ENCODE measurements at regions not wholly inside any gene's neighbourhood (a gene's known extent, or its start where the extent isn't known, plus 50 kb on each side); places are given as distances from the start of the nearest gene placed in this dataset.

DNA sequence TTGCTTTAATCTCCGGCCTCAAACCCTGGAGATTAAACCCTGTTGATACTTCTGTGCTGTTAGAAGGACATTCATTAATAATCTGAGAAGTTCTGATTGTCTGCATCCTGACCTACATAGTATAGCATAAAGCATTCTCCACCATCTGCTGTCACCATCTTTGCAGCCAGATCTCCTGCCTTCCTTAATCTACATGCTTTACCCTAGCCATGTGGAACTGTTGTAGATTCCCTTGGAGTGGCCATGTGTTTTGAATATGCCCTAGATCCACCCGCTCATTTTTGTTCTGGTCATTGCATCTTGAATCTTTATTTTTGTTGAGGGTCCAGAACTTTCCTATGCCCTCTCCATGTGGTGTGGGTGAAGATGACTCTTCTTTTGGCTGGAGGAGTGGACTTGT lies 110.3 kb downstream of the OXSM start:
- H2BK12ac ChIP-seq (ENCODE audit: low read depth, low read length) = no peak overlapping the region
- no peak overlapping the region for H4K5ac ChIP-seq (ENCODE audit: insufficient read length, low read depth, low read length)
- no peaks in the 10 kb centered on the region for H3K36me3 ChIP-seq (ENCODE audit: control insufficient read depth in 2 of 4, insufficient read depth in 4 of 4, low read length in 3 of 4)
- H2BK15ac ChIP-seq (ENCODE audit: low read length) = no peak overlapping the region
- ChIA-PET POLR2A (ENCODE audit: partially characterized antibody) (no interaction called here), CTCF (ENCODE audit: partially characterized antibody) (interaction anchor here (0.8 to 2.6 kb wide), 4 partner anchors 10 to 252 kb away, joined by 4 to 13 read pairs (median 9); no protein-coding TSS in a partner anchor)
- DNase-seq (ENCODE audit: low read depth in 1 of 2, low spot score in 2 of 2) (no peak), FAIRE-seq (no peak)
- no peaks in the 10 kb centered on the region for H3K79me2 ChIP-seq (ENCODE audit: control insufficient read depth in 1 of 2, insufficient read depth in 2 of 2, low read length in 2 of 2)
- no peak overlapping the region for H4K91ac ChIP-seq (replicated peaks; ENCODE audit: insufficient read length, low read length)
- H3K23me2 ChIP-seq (ENCODE audit: low read depth, low read length) = no peaks in the 10 kb centered on the region; the same call in 1 of the 2 replicates
- no peak overlapping the region for H3K23ac ChIP-seq (ENCODE audit: insufficient read length)
- no peak overlapping the region for H3K18ac ChIP-seq (ENCODE audit: extremely low read depth, low read length)
- no peak overlapping the region for H3K56ac ChIP-seq (replicated peaks; ENCODE audit: insufficient read length, low read depth, low read length)
- H4K20me1 ChIP-seq (replicated peaks in 1 of 2; ENCODE audit: control insufficient read depth in 1 of 2, insufficient read depth in 2 of 2, low read length in 2 of 2) = no peaks in the 10 kb centered on the region
- no peak overlapping the region for H2BK20ac ChIP-seq (ENCODE audit: low read length)
- no peak overlapping the region for H3K27ac ChIP-seq (ENCODE audit: low read depth, low read length)
- no peak overlapping the region for H2AFZ ChIP-seq (ENCODE audit: low read length)
- no peaks in the 10 kb centered on the region for H3K27me3 ChIP-seq (replicated peaks in 1 of 4; ENCODE audit: control insufficient read depth in 3 of 4, extremely low read depth in 1 of 4, insufficient read depth in 3 of 4, low read length in 3 of 4)
- no peaks in the 10 kb centered on the region for H3K79me1 ChIP-seq (ENCODE audit: low read depth, low read length)
- no peak overlapping the region for H3K4me2 ChIP-seq (ENCODE audit: insufficient read depth in 1 of 2, low read depth in 2 of 2, low read length in 2 of 2)
- no peaks in the 10 kb centered on the region for H3K9me3 ChIP-seq (ENCODE audit: insufficient read depth in 2 of 2, low read depth in 1 of 2, low read length in 1 of 2)
- H3K14ac ChIP-seq (ENCODE audit: insufficient read length) = no peak overlapping the region
- no peak overlapping the region for H2BK120ac ChIP-seq (replicated peaks; ENCODE audit: low read depth, low read length)
- H4K8ac ChIP-seq (ENCODE audit: extremely low read depth, insufficient read depth, low read length) = no peak overlapping the region
- no peak overlapping the region for H2AK5ac ChIP-seq (ENCODE audit: low read depth, low read length)
- peaks cover 0 to 9% (median 0%) of the 10 kb centered on the region in 4 experiments; a peak in 1 of 7 replicates for H3K4me1 ChIP-seq (replicated peaks in 1 of 4; ENCODE audit: control insufficient read depth in 3 of 4, insufficient read depth in 4 of 4, low read length in 3 of 4)
- no peak overlapping the region for H2BK5ac ChIP-seq (ENCODE audit: low read depth, low read length)
- no peak overlapping the region for H3K9ac ChIP-seq (replicated peaks in 1 of 4; ENCODE audit: extremely low read depth in 1 of 4, low read depth in 3 of 4, low read length in 3 of 4)
- TF ChIP-seq JUN (IDR thresholded peaks at IDR 0.05; ENCODE audit: low read depth, low read length) (no peak), RBBP5 (IDR thresholded peaks at IDR 0.05; ENCODE audit: borderline replicate concordance, low read depth, low read length) (no peak), JUND (IDR thresholded peaks at IDR 0.05; ENCODE audit: low read length) (no peak), POLR2AphosphoS5 (IDR thresholded peaks at IDR 0.05; ENCODE audit: low read depth, low read length) (no peak), NRF1 (IDR thresholded peaks at IDR 0.05; ENCODE audit: low read depth, low read length) (no peak), SUZ12 (IDR thresholded peaks at IDR 0.05; ENCODE audit: low read length) (no peak)
- no peak overlapping the region for H3K4ac ChIP-seq (replicated peaks; ENCODE audit: insufficient read length, low read depth, low read length)
- WGBS, 2 experiments (ENCODE audit: extremely low coverage in 1 of 2, insufficient coverage in 1 of 2, insufficient read length in 1 of 2, insufficient replicate concordance in 2 of 2, low coverage in 1 of 2, low lambda C conversion rate in 2 of 2, missing lambda C conversion rate in 1 of 2) = 91% methylated on average over 2 of the region's 2 CpGs; no CpG with 5 or more reads in 1 of the 2 experiments
- no peak overlapping the region for H3K4me3 ChIP-seq (ENCODE audit: extremely low read depth in 1 of 4, insufficient read depth in 2 of 4, low read depth in 3 of 4, low read length in 4 of 4)
